Astrocyte (in vitro differentiated cells and primary cell): ENCODE measurements at regions not wholly inside any gene's neighbourhood (a gene's known extent, or its start where the extent isn't known, plus 50 kb on each side); places are given as distances from the start of the nearest gene placed in this dataset.

Experiments used
- DNase-seq: peaks from one replicate; pipeline ENCODE4 v3.0.0-alpha.2; 2010; ENCODE audit warnings: low read depth
- FAIRE-seq: peaks from 2 replicates; lab custom pipeline; 2011; peaks lifted over from hg19 to GRCh38; lab: Jason Lieb, UNC
- H2AFZ ChIP-seq: 2 replicates; pipeline ENCODE4 v1.6.0; 2012; ENCODE audit warnings: low read depth, low read length, inconsistent platforms
- H3K27ac ChIP-seq: 2 replicates; pipeline ENCODE4 v1.5.1; 2011; ENCODE audit warnings: low read depth, low read length, inconsistent platforms
- H3K27me3 ChIP-seq: 2 replicates; pipeline ENCODE4 v1.6.0; 2011; ENCODE audit warnings: low read length, inconsistent platforms; ENCODE audit not compliant: insufficient read depth
- H3K36me3 ChIP-seq: 2 replicates; pipeline ENCODE4 v1.5.1; 2011; ENCODE audit warnings: low read length, inconsistent platforms; ENCODE audit not compliant: insufficient read depth
- H3K4me1 ChIP-seq: 2 replicates; pipeline ENCODE4 v1.5.1; 2011; ENCODE audit warnings: low read length, inconsistent platforms; ENCODE audit not compliant: insufficient read depth
- H3K4me2 ChIP-seq: 2 replicates; pipeline ENCODE4 v1.6.0; 2012; ENCODE audit warnings: low read length, inconsistent platforms
- H3K4me3 ChIP-seq: 2 replicates; pipeline ENCODE4 v1.5.1; 2011; ENCODE audit warnings: low read depth, mild to moderate bottlenecking, low read length, inconsistent platforms; ENCODE audit not compliant: insufficient read depth
- H3K79me2 ChIP-seq: 2 replicates; pipeline ENCODE4 v1.6.0; 2012; ENCODE audit warnings: mild to moderate bottlenecking, low read length, inconsistent platforms; ENCODE audit not compliant: insufficient read depth
- H3K9ac ChIP-seq: 2 replicates; pipeline ENCODE4 v1.6.0; 2012; ENCODE audit warnings: mild to moderate bottlenecking, low read length, inconsistent platforms
- H3K9me3 ChIP-seq: 2 replicates; pipeline ENCODE4 v1.5.1; 2012; ENCODE audit warnings: low read depth, mild to moderate bottlenecking, low read length, inconsistent platforms; ENCODE audit not compliant: insufficient read depth
- H4K20me1 ChIP-seq: 2 replicates; pipeline ENCODE4 v1.6.0; 2012; ENCODE audit warnings: low read length, inconsistent platforms; ENCODE audit not compliant: insufficient read depth
- H3K27ac Mint-ChIP-seq: one replicate; pipeline ENCODE4 v1.8.0; 2021; ENCODE audit warnings: mild to moderate bottlenecking, mixed read lengths; ENCODE audit not compliant: unreplicated experiment
- H3K27me3 Mint-ChIP-seq: one replicate; pipeline ENCODE4 v1.8.0; 2021; ENCODE audit warnings: low read depth, mixed read lengths; ENCODE audit not compliant: unreplicated experiment
- H3K36me3 Mint-ChIP-seq: one replicate; pipeline ENCODE4 v1.8.0; 2021; ENCODE audit warnings: low read depth, mixed read lengths; ENCODE audit not compliant: unreplicated experiment
- H3K4me1 Mint-ChIP-seq: one replicate; pipeline ENCODE4 v1.8.0; 2021; ENCODE audit warnings: low read depth, mixed read lengths; ENCODE audit not compliant: unreplicated experiment
- H3K4me3 Mint-ChIP-seq: one replicate; pipeline ENCODE4 v1.8.0; 2021; ENCODE audit warnings: mild to moderate bottlenecking, moderate library complexity, mixed read lengths; ENCODE audit not compliant: unreplicated experiment
- H3K9me3 Mint-ChIP-seq: one replicate; pipeline ENCODE4 v1.8.0; 2021; ENCODE audit warnings: mild to moderate bottlenecking, mixed read lengths; ENCODE audit not compliant: unreplicated experiment
- CTCF ChIP-seq: IDR thresholded peaks from 2 replicates; pipeline ENCODE4 v1.5.1; 2011; ENCODE audit warnings: low read depth, mild to moderate bottlenecking, inconsistent platforms, low read length, moderate library complexity; ENCODE audit not compliant: insufficient read depth
- EZH2 ChIP-seq: IDR thresholded peaks from 2 replicates; pipeline ENCODE4 v1.6.1; 2012; ENCODE audit warnings: mild to moderate bottlenecking, low read length, inconsistent platforms; ENCODE audit not compliant: insufficient read depth

- H3K4me2 ChIP-seq, result no peak overlapping the region
- Mint-ChIP-seq H3K9me3 (no peaks in the 10 kb centered on the region), H3K27me3 (no peaks in the 10 kb centered on the region), H3K27ac (no peak overlapping the region), H3K36me3 (no peaks in the 10 kb centered on the region), H3K4me3 (no peak overlapping the region), H3K4me1 (no peaks in the 10 kb centered on the region)
- FAIRE-seq (no peak), DNase-seq (no peak)
- no peak for TF ChIP-seq EZH2
- no peaks in the 10 kb centered on the region for H4K20me1 ChIP-seq
- H3K36me3 ChIP-seq, result no peaks in the 10 kb centered on the region
- H3K9ac ChIP-seq, result no peak overlapping the region
- no peak overlapping the region for H3K27ac ChIP-seq
- no peak overlapping the region for H2AFZ ChIP-seq
- no peaks in the 10 kb centered on the region for H3K27me3 ChIP-seq
- no peaks in the 10 kb centered on the region for H3K79me2 ChIP-seq
- H3K4me3 ChIP-seq, result no peak overlapping the region
- no peaks in the 10 kb centered on the region for H3K4me1 ChIP-seq
- H3K9me3 ChIP-seq, result no peaks in the 10 kb centered on the region
Measured at GRCh38 chr10:52997007-52997406, 224.4 kb upstream of the MBL2 start.

- no peaks in the 10 kb centered on the region for H3K36me3 ChIP-seq
- no peak overlapping the region for H3K27ac Mint-ChIP-seq
- DNase-seq, result no peak
- H3K27me3 ChIP-seq, result no peaks in the 10 kb centered on the region
- H3K4me3 Mint-ChIP-seq, result no peak overlapping the region
- FAIRE-seq, result no peak
- no peaks in the 10 kb centered on the region for H3K4me1 ChIP-seq
- no peak overlapping the region for H3K27ac ChIP-seq
- no peaks in the 10 kb centered on the region for H4K20me1 ChIP-seq
- no peaks in the 10 kb centered on the region for H3K27me3 Mint-ChIP-seq
- H3K4me1 Mint-ChIP-seq, result no peaks in the 10 kb centered on the region
- TF ChIP-seq CTCF, result no peak
- no peak for TF ChIP-seq EZH2
- H3K79me2 ChIP-seq, result no peaks in the 10 kb centered on the region
- H3K4me3 ChIP-seq, result no peak overlapping the region
- no peaks in the 10 kb centered on the region for H3K9me3 ChIP-seq
- H3K4me2 ChIP-seq, result no peak overlapping the region
- H3K9me3 Mint-ChIP-seq, result no peaks in the 10 kb centered on the region
- no peak overlapping the region for H3K9ac ChIP-seq
- no peak overlapping the region for H2AFZ ChIP-seq
- H3K36me3 Mint-ChIP-seq, result no peaks in the 10 kb centered on the region
Measured at GRCh38 chr10:52994370-52994769, 221.8 kb upstream of the MBL2 start.

- Histone ChIP-seq H3K36me3 (no peaks in the 10 kb centered on the region), H3K9me3 (no peaks in the 10 kb centered on the region), H3K4me1 (no peaks in the 10 kb centered on the region), H3K27me3 (no peaks in the 10 kb centered on the region), H2AFZ (no peak overlapping the region), H4K20me1 (no peaks in the 10 kb centered on the region), H3K4me2 (no peak overlapping the region), H3K79me2 (no peaks in the 10 kb centered on the region), H3K9ac (no peak overlapping the region), H3K27ac (no peak overlapping the region), H3K4me3 (no peak overlapping the region)
- H3K27ac Mint-ChIP-seq, result no peak overlapping the region
- H3K36me3 Mint-ChIP-seq, result no peaks in the 10 kb centered on the region
- FAIRE-seq, result no peak
- no peak for TF ChIP-seq CTCF
- TF ChIP-seq EZH2, result no peak
- no peak for DNase-seq
- H3K27me3 Mint-ChIP-seq, result no peaks in the 10 kb centered on the region
- H3K9me3 Mint-ChIP-seq, result no peaks in the 10 kb centered on the region
- no peaks in the 10 kb centered on the region for H3K4me1 Mint-ChIP-seq
- H3K4me3 Mint-ChIP-seq, result no peak overlapping the region
Measured at GRCh38 chr10:52993109-52993508, 220.5 kb upstream of the MBL2 start.
